ENCODE measurements at regions not wholly inside any gene's neighbourhood (a gene's known extent, or its start where the extent isn't known, plus 50 kb on each side); places are given as distances from the start of the nearest gene placed in this dataset.

GRCh38 chr3:65020281-65021160, 332.7 kb upstream of the ADAMTS9 start:
- no peaks in the 10 kb centered on the region for H3K27me3 ChIP-seq (ENCODE audit: insufficient read depth, low read length, poor library complexity, severe bottlenecking)
- no peaks in the 10 kb centered on the region for H3K36me3 ChIP-seq (ENCODE audit: insufficient read depth, low read length)
- peaks cover 2 to 12% (median 9%) of the 10 kb centered on the region in 5 donors for H3K9me3 Mint-ChIP-seq
- no peaks in the 10 kb centered on the region for H3K27me3 Mint-ChIP-seq
- no peak overlapping the region for H3K4me3 Mint-ChIP-seq
- H3K27ac Mint-ChIP-seq, result no peak overlapping the region
- H3K4me1 Mint-ChIP-seq, result no peaks in the 10 kb centered on the region
- H3K27ac ChIP-seq (ENCODE audit: low read depth, low read length), result no peak overlapping the region
- H3K4me3 ChIP-seq (ENCODE audit: low read length), result no peak overlapping the region
- ChIA-PET CTCF (no interaction called here), POLR2A (no interaction called here)
- no peaks in the 10 kb centered on the region for H3K9me3 ChIP-seq (ENCODE audit: low read length)
- H3K36me3 Mint-ChIP-seq, result no peaks in the 10 kb centered on the region
- H3K4me1 ChIP-seq (ENCODE audit: insufficient read depth, low read length), result no peaks in the 10 kb centered on the region
- no peak for DNase-seq

- Histone ChIP-seq H3K36me3 (ENCODE audit: insufficient read depth, low read length) (no peaks in the 10 kb centered on the region), H3K9me3 (ENCODE audit: low read length) (no peaks in the 10 kb centered on the region), H3K27ac (ENCODE audit: low read depth, low read length) (no peak overlapping the region), H3K4me3 (ENCODE audit: low read length) (no peak overlapping the region), H3K4me1 (ENCODE audit: insufficient read depth, low read length) (no peaks in the 10 kb centered on the region), H3K27me3 (ENCODE audit: insufficient read depth, low read length, poor library complexity, severe bottlenecking) (no peaks in the 10 kb centered on the region)
- POLR2A ChIA-PET, result no interaction called here
- Mint-ChIP-seq H3K4me1 (no peaks in the 10 kb centered on the region), H3K9me3 (peaks cover 2 to 9% (median 7%) of the 10 kb centered on the region in 5 donors), H3K4me3 (no peak overlapping the region), H3K27me3 (no peaks in the 10 kb centered on the region), H3K27ac (no peak overlapping the region), H3K36me3 (no peaks in the 10 kb centered on the region)
- CTCF ChIA-PET, result no interaction called here
- DNase-seq, result no peak
Observed at GRCh38 chr3:65019443-65020055, 331.7 kb upstream of the ADAMTS9 start.

- ChIA-PET CTCF (no interaction called here), POLR2A (no interaction called here)
- Mint-ChIP-seq H3K9me3 (peaks cover 2 to 5% (median 4%) of the 10 kb centered on the region in 5 donors), H3K4me3 (no peak overlapping the region), H3K4me1 (no peaks in the 10 kb centered on the region), H3K27me3 (no peaks in the 10 kb centered on the region), H3K27ac (no peak overlapping the region), H3K36me3 (no peaks in the 10 kb centered on the region)
- no peaks in the 10 kb centered on the region for H3K27me3 ChIP-seq (ENCODE audit: insufficient read depth, low read length, poor library complexity, severe bottlenecking)
- DNase-seq, result no peak
- H3K4me1 ChIP-seq (ENCODE audit: insufficient read depth, low read length), result no peaks in the 10 kb centered on the region
- no peak overlapping the region for H3K27ac ChIP-seq (ENCODE audit: low read depth, low read length)
- no peaks in the 10 kb centered on the region for H3K9me3 ChIP-seq (ENCODE audit: low read length)
- no peaks in the 10 kb centered on the region for H3K36me3 ChIP-seq (ENCODE audit: insufficient read depth, low read length)
- H3K4me3 ChIP-seq (ENCODE audit: low read length), result no peak overlapping the region
Observed at GRCh38 chr3:65018801-65019200, 331.0 kb upstream of the ADAMTS9 start.

- H3K27me3 ChIP-seq (ENCODE audit: insufficient read depth, low read length, poor library complexity, severe bottlenecking), result no peaks in the 10 kb centered on the region
- no peaks in the 10 kb centered on the region for H3K27me3 Mint-ChIP-seq
- H3K36me3 Mint-ChIP-seq, result no peaks in the 10 kb centered on the region
- DNase-seq, result no peak
- no peak overlapping the region for H3K27ac ChIP-seq (ENCODE audit: low read depth, low read length)
- ChIA-PET CTCF (no interaction called here), POLR2A (no interaction called here)
- H3K4me1 Mint-ChIP-seq, result no peaks in the 10 kb centered on the region
- H3K4me3 ChIP-seq (ENCODE audit: low read length), result no peak overlapping the region
- no peak overlapping the region for H3K27ac Mint-ChIP-seq
- no peaks in the 10 kb centered on the region for H3K4me1 ChIP-seq (ENCODE audit: insufficient read depth, low read length)
- no peaks in the 10 kb centered on the region for H3K36me3 ChIP-seq (ENCODE audit: insufficient read depth, low read length)
- no peaks in the 10 kb centered on the region for H3K9me3 ChIP-seq (ENCODE audit: low read length)
- H3K9me3 Mint-ChIP-seq, result peaks cover 0 to 6% (median 4%) of the 10 kb centered on the region in 5 donors
- no peak overlapping the region for H3K4me3 Mint-ChIP-seq
Observed at GRCh38 chr3:65017359-65017758, 329.6 kb upstream of the ADAMTS9 start.

GRCh38 chr3:65015711-65016110, 327.9 kb upstream of the ADAMTS9 start:
- POLR2A ChIA-PET, result no interaction called here
- no peaks in the 10 kb centered on the region for H3K4me1 Mint-ChIP-seq
- H3K4me3 Mint-ChIP-seq, result no peak overlapping the region

GRCh38 chr3:65013053-65013452, 325.3 kb upstream of the ADAMTS9 start:
- no peak overlapping the region for H3K27ac Mint-ChIP-seq
- H3K4me3 Mint-ChIP-seq, result no peak overlapping the region
- Histone ChIP-seq H3K9me3 (ENCODE audit: low read length) (no peaks in the 10 kb centered on the region), H3K36me3 (ENCODE audit: insufficient read depth, low read length) (no peaks in the 10 kb centered on the region), H3K4me1 (ENCODE audit: insufficient read depth, low read length) (no peaks in the 10 kb centered on the region), H3K27me3 (ENCODE audit: insufficient read depth, low read length, poor library complexity, severe bottlenecking) (no peaks in the 10 kb centered on the region), H3K27ac (ENCODE audit: low read depth, low read length) (no peak overlapping the region), H3K4me3 (ENCODE audit: low read length) (no peak overlapping the region)
- ChIA-PET CTCF (no interaction called here), POLR2A (no interaction called here)
- no peaks in the 10 kb centered on the region for H3K4me1 Mint-ChIP-seq
- no peaks in the 10 kb centered on the region for H3K36me3 Mint-ChIP-seq
- H3K27me3 Mint-ChIP-seq, result no peaks in the 10 kb centered on the region
- H3K9me3 Mint-ChIP-seq, result peaks cover 0 to 5% (median 4%) of the 10 kb centered on the region in 5 donors
- DNase-seq, result no peak

More at GRCh38 chr3:65015711-65016110, 327.9 kb upstream of the ADAMTS9 start:
- Histone ChIP-seq H3K36me3 (ENCODE audit: insufficient read depth, low read length) (no peaks in the 10 kb centered on the region), H3K27ac (ENCODE audit: low read depth, low read length) (no peak overlapping the region), H3K27me3 (ENCODE audit: insufficient read depth, low read length, poor library complexity, severe bottlenecking) (no peaks in the 10 kb centered on the region), H3K4me3 (ENCODE audit: low read length) (no peak overlapping the region), H3K4me1 (ENCODE audit: insufficient read depth, low read length) (no peaks in the 10 kb centered on the region), H3K9me3 (ENCODE audit: low read length) (no peaks in the 10 kb centered on the region)
- H3K27me3 Mint-ChIP-seq, result no peaks in the 10 kb centered on the region
- CTCF ChIA-PET, result no interaction called here
- DNase-seq, result no peak
- H3K9me3 Mint-ChIP-seq, result peaks cover 0 to 8% (median 4%) of the 10 kb centered on the region in 5 donors
- no peak overlapping the region for H3K27ac Mint-ChIP-seq
- H3K36me3 Mint-ChIP-seq, result no peaks in the 10 kb centered on the region

- H3K4me1 Mint-ChIP-seq, result no peaks in the 10 kb centered on the region
- no peaks in the 10 kb centered on the region for H3K36me3 Mint-ChIP-seq
- CTCF ChIA-PET, result no interaction called here
- Histone ChIP-seq H3K27me3 (ENCODE audit: insufficient read depth, low read length, poor library complexity, severe bottlenecking) (no peaks in the 10 kb centered on the region), H3K9me3 (ENCODE audit: low read length) (no peaks in the 10 kb centered on the region), H3K4me1 (ENCODE audit: insufficient read depth, low read length) (no peaks in the 10 kb centered on the region), H3K4me3 (ENCODE audit: low read length) (no peak overlapping the region), H3K36me3 (ENCODE audit: insufficient read depth, low read length) (no peaks in the 10 kb centered on the region), H3K27ac (ENCODE audit: low read depth, low read length) (no peak overlapping the region)
- H3K4me3 Mint-ChIP-seq, result no peak overlapping the region
- no peaks in the 10 kb centered on the region for H3K27me3 Mint-ChIP-seq
- H3K9me3 Mint-ChIP-seq, result peaks cover 3 to 11% (median 5%) of the 10 kb centered on the region in 5 donors
- DNase-seq, result no peak
- no peak overlapping the region for H3K27ac Mint-ChIP-seq
- POLR2A ChIA-PET, result no interaction called here
Observed at GRCh38 chr3:65006300-65006739, 318.5 kb upstream of the ADAMTS9 start.

- no peak overlapping the region for H3K27ac Mint-ChIP-seq
- no peak overlapping the region for H3K4me3 Mint-ChIP-seq
- Histone ChIP-seq H3K27me3 (ENCODE audit: insufficient read depth, low read length, poor library complexity, severe bottlenecking) (no peaks in the 10 kb centered on the region), H3K4me3 (ENCODE audit: low read length) (no peak overlapping the region), H3K9me3 (ENCODE audit: low read length) (no peaks in the 10 kb centered on the region), H3K27ac (ENCODE audit: low read depth, low read length) (no peak overlapping the region), H3K36me3 (ENCODE audit: insufficient read depth, low read length) (no peaks in the 10 kb centered on the region), H3K4me1 (ENCODE audit: insufficient read depth, low read length) (no peaks in the 10 kb centered on the region)
- ChIA-PET CTCF (no interaction called here), POLR2A (no interaction called here)
- peaks cover 3 to 11% (median 6%) of the 10 kb centered on the region in 5 donors for H3K9me3 Mint-ChIP-seq
- no peaks in the 10 kb centered on the region for H3K27me3 Mint-ChIP-seq
- H3K36me3 Mint-ChIP-seq, result no peaks in the 10 kb centered on the region
- H3K4me1 Mint-ChIP-seq, result no peaks in the 10 kb centered on the region
- no peak for DNase-seq
Observed at GRCh38 chr3:65005486-65005885, 317.7 kb upstream of the ADAMTS9 start.
